ENCODE measurements at regions not wholly inside any gene's neighbourhood (a gene's known extent, or its start where the extent isn't known, plus 50 kb on each side); places are given as distances from the start of the nearest gene placed in this dataset.

GRCh38 chr10:44574596-44575480, 189.9 kb upstream of the CXCL12 start:
- TF ChIP-seq EZH2 (IDR thresholded peaks at IDR 0.05; ENCODE audit: borderline replicate concordance, insufficient read depth, low read depth, low read length, poor library complexity, severe bottlenecking) = no peak
- no peak for TF ChIP-seq CTCF (IDR thresholded peaks at IDR 0.05)

All from B cell (primary cell).